ENCODE measurements at regions not wholly inside any gene's neighbourhood (a gene's known extent, or its start where the extent isn't known, plus 50 kb on each side); places are given as distances from the start of the nearest gene placed in this dataset.
"Not testable (repeated sequence)": the region's sequence is repeated elsewhere in the genome, so short reads cannot be mapped to it uniquely, and the experiment has no call there.

GRCh38 chr3:169029674-169030285, 633.7 kb downstream of the MECOM start:
- H3K4me1 Mint-ChIP-seq: no peaks in the 10 kb centered on the region
- peaks cover 0 to 6% of the 10 kb centered on the region in 2 donors for H3K9me3 Mint-ChIP-seq
- DNase-seq (no peak), ATAC-seq (no peak)
- no peaks in the 10 kb centered on the region for H3K27me3 Mint-ChIP-seq
- H3K27ac Mint-ChIP-seq: no peak overlapping the region
- no peak overlapping the region for H3K4me3 Mint-ChIP-seq

GRCh38 chr3:169028716-169029115, 634.8 kb downstream of the MECOM start:
- no peak overlapping the region for H3K4me3 Mint-ChIP-seq
- ATAC-seq (no peak), DNase-seq (no peak)
- H3K27ac Mint-ChIP-seq: no peak overlapping the region
- no peaks in the 10 kb centered on the region for H3K4me1 Mint-ChIP-seq
- no peaks in the 10 kb centered on the region for H3K27me3 Mint-ChIP-seq
- peaks cover 0 to 6% of the 10 kb centered on the region in 2 donors for H3K9me3 Mint-ChIP-seq

- no peak overlapping the region for H3K4me3 Mint-ChIP-seq
Observed at GRCh38 chr3:169026543-169027182, 636.8 kb downstream of the MECOM start.

GRCh38 chr3:169022457-169022856, 641.1 kb downstream of the MECOM start:
- no peaks in the 10 kb centered on the region for H3K9me3 Mint-ChIP-seq
- no peak overlapping the region for H3K27ac Mint-ChIP-seq
- DNase-seq (no peak), ATAC-seq (no peak)
- no peak overlapping the region for H3K4me3 Mint-ChIP-seq
- H3K4me1 Mint-ChIP-seq: no peaks in the 10 kb centered on the region
- H3K27me3 Mint-ChIP-seq: no peaks in the 10 kb centered on the region

More at GRCh38 chr3:169026543-169027182, 636.8 kb downstream of the MECOM start:
- no peaks in the 10 kb centered on the region for H3K4me1 Mint-ChIP-seq
- no peak overlapping the region for H3K27ac Mint-ChIP-seq
- DNase-seq (no peak), ATAC-seq (no peak)
- no peaks in the 10 kb centered on the region for H3K27me3 Mint-ChIP-seq
- no peaks in the 10 kb centered on the region for H3K9me3 Mint-ChIP-seq

- DNase-seq (no peak), ATAC-seq (no peak)
- no peaks in the 10 kb centered on the region for H3K4me1 Mint-ChIP-seq
- H3K27me3 Mint-ChIP-seq: no peaks in the 10 kb centered on the region
- no peak overlapping the region for H3K27ac Mint-ChIP-seq
- no peaks in the 10 kb centered on the region for H3K9me3 Mint-ChIP-seq
- H3K4me3 Mint-ChIP-seq: no peak overlapping the region
Observed at GRCh38 chr3:169020371-169020770, 643.1 kb downstream of the MECOM start.

GRCh38 chr3:169009453-169009852, 654.1 kb downstream of the MECOM start:
- Mint-ChIP-seq H3K4me3 (no peak overlapping the region), H3K4me1 (no peaks in the 10 kb centered on the region), H3K9me3 (peaks cover 0 to 5% of the 10 kb centered on the region in 2 donors), H3K27ac (no peak overlapping the region), H3K27me3 (no peaks in the 10 kb centered on the region)
- ATAC-seq (no peak), DNase-seq (no peak)

- H3K4me3 Mint-ChIP-seq: no peak overlapping the region
- DNase-seq (no peak), ATAC-seq (no peak)
Observed at GRCh38 chr3:169008776-169009358, 654.6 kb downstream of the MECOM start.

GRCh38 chr3:169007145-169007544, 656.4 kb downstream of the MECOM start:
- no peak overlapping the region for H3K27ac Mint-ChIP-seq
- ATAC-seq (no peak), DNase-seq (no peak)
- H3K4me1 Mint-ChIP-seq: no peaks in the 10 kb centered on the region
- H3K4me3 Mint-ChIP-seq: no peak overlapping the region
- no peaks in the 10 kb centered on the region for H3K27me3 Mint-ChIP-seq
- H3K9me3 Mint-ChIP-seq: peaks cover 0 to 10% of the 10 kb centered on the region in 2 donors

More at GRCh38 chr3:169008776-169009358, 654.6 kb downstream of the MECOM start:
- no peaks in the 10 kb centered on the region for H3K4me1 Mint-ChIP-seq
- no peak overlapping the region for H3K27ac Mint-ChIP-seq
- no peaks in the 10 kb centered on the region for H3K27me3 Mint-ChIP-seq
- peaks cover 0 to 5% of the 10 kb centered on the region in 2 donors for H3K9me3 Mint-ChIP-seq

GRCh38 chr3:169006398-169006797, 657.1 kb downstream of the MECOM start:
- not testable (repeated sequence) for ATAC-seq, H3K4me1 Mint-ChIP-seq, DNase-seq, H3K27ac Mint-ChIP-seq, H3K27me3 Mint-ChIP-seq, H3K4me3 Mint-ChIP-seq
- peaks cover 0 to 10% of the 10 kb centered on the region in 2 donors for H3K9me3 Mint-ChIP-seq

GRCh38 chr3:169002689-169003088, 660.8 kb downstream of the MECOM start:
- no peak overlapping the region for H3K4me3 Mint-ChIP-seq
- DNase-seq (no peak), ATAC-seq (no peak)
- H3K27me3 Mint-ChIP-seq: no peaks in the 10 kb centered on the region
- no peak overlapping the region for H3K27ac Mint-ChIP-seq
- no peaks in the 10 kb centered on the region for H3K4me1 Mint-ChIP-seq
- peaks cover 0 to 6% of the 10 kb centered on the region in 2 donors for H3K9me3 Mint-ChIP-seq

- ATAC-seq (no peak), DNase-seq (no peak)
- Mint-ChIP-seq H3K4me3 (no peak overlapping the region), H3K27ac (no peak overlapping the region), H3K27me3 (no peaks in the 10 kb centered on the region), H3K4me1 (no peaks in the 10 kb centered on the region), H3K9me3 (peaks cover 5 to 8% of the 10 kb centered on the region in 2 donors)
Observed at GRCh38 chr3:168998792-168999191, 664.7 kb downstream of the MECOM start.

- Mint-ChIP-seq H3K4me1 (no peaks in the 10 kb centered on the region), H3K27ac (no peak overlapping the region), H3K9me3 (peaks cover 0 to 8% of the 10 kb centered on the region in 2 donors), H3K27me3 (no peaks in the 10 kb centered on the region), H3K4me3 (no peak overlapping the region)
- ATAC-seq (no peak), DNase-seq (no peak)
Observed at GRCh38 chr3:168997488-168997887, 666.0 kb downstream of the MECOM start.

GRCh38 chr3:168996622-168997021, 666.9 kb downstream of the MECOM start:
- no peak for ATAC-seq
- H3K27ac Mint-ChIP-seq: no peak overlapping the region
- H3K27me3 Mint-ChIP-seq: no peaks in the 10 kb centered on the region
- DNase-seq: no peak
- H3K4me3 Mint-ChIP-seq: no peak overlapping the region
- no peaks in the 10 kb centered on the region for H3K4me1 Mint-ChIP-seq
- H3K9me3 Mint-ChIP-seq: peaks cover 4 to 8% of the 10 kb centered on the region in 2 donors

- no peak for DNase-seq
- Mint-ChIP-seq H3K27ac (no peak overlapping the region), H3K9me3 (peaks cover 4 to 8% of the 10 kb centered on the region in 2 donors), H3K27me3 (no peaks in the 10 kb centered on the region), H3K4me1 (no peaks in the 10 kb centered on the region), H3K4me3 (no peak overlapping the region)
- ATAC-seq: no peak
Observed at GRCh38 chr3:168995129-168995528, 668.4 kb downstream of the MECOM start.

GRCh38 chr3:168991803-168992202, 671.7 kb downstream of the MECOM start:
- peaks cover 0 to 4% of the 10 kb centered on the region in 2 donors for H3K9me3 Mint-ChIP-seq
- DNase-seq: no peak
- no peak overlapping the region for H3K4me3 Mint-ChIP-seq
- no peaks in the 10 kb centered on the region for H3K4me1 Mint-ChIP-seq
- no peak for ATAC-seq
- no peaks in the 10 kb centered on the region for H3K27me3 Mint-ChIP-seq
- H3K27ac Mint-ChIP-seq: no peak overlapping the region

GRCh38 chr3:168990621-168991020, 672.9 kb downstream of the MECOM start:
- DNase-seq (no peak), ATAC-seq (no peak)
- no peak overlapping the region for H3K4me3 Mint-ChIP-seq
- H3K27ac Mint-ChIP-seq: no peak overlapping the region
- peaks cover 0 to 4% of the 10 kb centered on the region in 2 donors for H3K9me3 Mint-ChIP-seq
- H3K27me3 Mint-ChIP-seq: no peaks in the 10 kb centered on the region
- H3K4me1 Mint-ChIP-seq: no peaks in the 10 kb centered on the region

All from stimulated activated naive CD8-positive, alpha-beta T cell treated with anti-CD3 and anti-CD28 coated beads, Interleukin-15, amount 100 ng/mL, for 72 hours (primary cell).